Liver (tissue), 8 donors: ENCODE measurements at regions not wholly inside any gene's neighbourhood (a gene's known extent, or its start where the extent isn't known, plus 50 kb on each side); places are given as distances from the start of the nearest gene placed in this dataset.

Experiments used
- DNase-seq: peaks from one replicate; pipeline ENCODE4 v3.0.0-alpha.2; 2017; ENCODE audit warnings: low spot score
- H3K27ac ChIP-seq, 2 donors: one replicate each; pipeline ENCODE4 v1.7.0; 2013; ENCODE audit warnings: inconsistent platforms in 2 of 2, low read length in 2 of 2, control low read depth in 1 of 2, low read depth in 1 of 2, mild to moderate bottlenecking in 1 of 2
- H3K27me3 ChIP-seq, 4 donors: one replicate each; pipeline versions ENCODE4 v1.6.1 to v1.7.0; 2013; ENCODE audit warnings: low read length in 3 of 4, inconsistent platforms in 1 of 4, mild to moderate bottlenecking in 1 of 4, moderate library complexity in 1 of 4; ENCODE audit not compliant: control insufficient read depth in 4 of 4, insufficient read depth in 4 of 4
- H3K36me3 ChIP-seq, 4 donors: one replicate each; pipeline versions ENCODE4 v1.6.1 to v1.7.0; 2013; ENCODE audit warnings: low read length in 3 of 4, mild to moderate bottlenecking in 3 of 4, low read depth in 1 of 4, moderate library complexity in 1 of 4; ENCODE audit not compliant: control insufficient read depth in 4 of 4, insufficient read depth in 3 of 4
- H3K4me1 ChIP-seq, 4 donors: one replicate each; pipeline versions ENCODE4 v1.6.1 to v1.7.0; 2013; ENCODE audit warnings: low read length in 3 of 4, mild to moderate bottlenecking in 3 of 4, moderate library complexity in 1 of 4; ENCODE audit not compliant: control insufficient read depth in 4 of 4, insufficient read depth in 4 of 4
- H3K4me3 ChIP-seq, 3 donors: one replicate each; pipeline versions ENCODE4 v1.6.1 to v1.7.0; 2013; ENCODE audit warnings: low read length in 3 of 3, control low read depth in 1 of 3, low read depth in 1 of 3, mild to moderate bottlenecking in 1 of 3
- H3K9ac ChIP-seq, 2 donors: one replicate each; pipeline ENCODE4 v1.7.0; 2013; ENCODE audit warnings: low read length in 2 of 2, mild to moderate bottlenecking in 2 of 2, moderate library complexity in 2 of 2, control low read depth in 1 of 2, low read depth in 1 of 2
- H3K9me3 ChIP-seq, 4 donors: one replicate each; pipeline versions ENCODE4 v1.6.1 to v1.7.0; 2013; ENCODE audit warnings: low read length in 3 of 4; ENCODE audit not compliant: control insufficient read depth in 4 of 4
- ATF3 ChIP-seq: IDR thresholded peaks from 2 replicates; pipeline ENCODE4 v1.6.1; 2016; ENCODE audit warnings: antibody characterized with exemption
- CTCF ChIP-seq: fragments of 150-350 bp; IDR thresholded peaks from 2 replicates; pipeline ENCODE4 v1.5.1; 2017; ENCODE audit warnings: improper control_type of control experiment, low read depth, low read length; ENCODE audit not compliant: missing input control
- EGR1 ChIP-seq, 2 donors: IDR thresholded peaks; 2 replicates each; pipeline ENCODE4 v1.6.1; 2016 to 2018; ENCODE audit warnings: antibody characterized with exemption in 2 of 2, low read depth in 2 of 2
- FOXA2 ChIP-seq: IDR thresholded peaks from 2 replicates; pipeline ENCODE4 v1.6.1; 2016; ENCODE audit warnings: antibody characterized with exemption
- GABPA ChIP-seq, 2 donors: IDR thresholded peaks in 1 of 2; conservative IDR thresholded peaks in 1 of 2; 2 replicates each; pipeline ENCODE4 v1.6.1; 2016; ENCODE audit warnings: antibody characterized with exemption in 2 of 2, mild to moderate bottlenecking in 1 of 2, moderate library complexity in 1 of 2
- HNF4G ChIP-seq: IDR thresholded peaks from 2 replicates; pipeline ENCODE4 v1.6.1; 2016; ENCODE audit warnings: antibody characterized with exemption
- JUND ChIP-seq, 2 donors: IDR thresholded peaks; 2 replicates each; pipeline ENCODE4 v1.6.1; 2016; ENCODE audit warnings: antibody characterized with exemption in 2 of 2
- MAX ChIP-seq: IDR thresholded peaks from 2 replicates; pipeline ENCODE4 v1.6.1; 2016; ENCODE audit warnings: antibody characterized with exemption
- NR2F2 ChIP-seq: IDR thresholded peaks from 2 replicates; pipeline ENCODE4 v1.6.1; 2016; ENCODE audit warnings: antibody characterized with exemption
- RAD21 ChIP-seq, 2 donors: IDR thresholded peaks; 2 replicates each; pipeline ENCODE4 v1.6.1; 2016; ENCODE audit warnings: antibody characterized with exemption in 2 of 2, mild to moderate bottlenecking in 2 of 2
- REST ChIP-seq: IDR thresholded peaks from 2 replicates; pipeline ENCODE4 v1.6.1; 2016; ENCODE audit warnings: antibody characterized with exemption, mild to moderate bottlenecking
- RXRA ChIP-seq, 2 donors: IDR thresholded peaks; 2 replicates each; pipeline ENCODE4 v1.6.1; 2017 to 2018; ENCODE audit warnings: antibody characterized with exemption in 2 of 2, mild to moderate bottlenecking in 1 of 2
- SP1 ChIP-seq: IDR thresholded peaks from 2 replicates; pipeline ENCODE4 v1.6.1; 2018; ENCODE audit warnings: antibody characterized with exemption, mild to moderate bottlenecking
- TAF1 ChIP-seq: conservative IDR thresholded peaks from 2 replicates; pipeline ENCODE4 v1.6.1; 2016; ENCODE audit warnings: antibody characterized with exemption, mild to moderate bottlenecking
- YY1 ChIP-seq: IDR thresholded peaks from 2 replicates; pipeline ENCODE4 v1.6.1; 2016; ENCODE audit warnings: antibody characterized with exemption, mild to moderate bottlenecking
- ZBTB33 ChIP-seq: IDR thresholded peaks from 2 replicates; pipeline ENCODE4 v1.6.1; 2016; ENCODE audit warnings: antibody characterized with exemption
- WGBS: extraction: QIAGEN DNeasy Blood & Tissue Kit; methylation state at CpG from one replicate; pipeline ENCODE4 v1.1.7; 2013; 5-methylcytosine and 5-hydroxymethylcytosine counted together
- donor health status: healthy.
- donor health status: healthy.
- donor health status: healthy.
- donor health status: healthy.
- donor health status: healthy.

GRCh38 chr6:14275493-14275851 is 157.9 kb downstream of the CD83 start:
- Histone ChIP-seq H3K9ac (no peak overlapping the region), H3K4me1 (no peaks in the 10 kb centered on the region), H3K36me3 (no peaks in the 10 kb centered on the region), H3K27me3 (no peaks in the 10 kb centered on the region), H3K4me3 (no peak overlapping the region), H3K9me3 (peaks cover 0 to 5% (median 2%) of the 10 kb centered on the region in 4 donors), H3K27ac (no peak overlapping the region)
- no peak for DNase-seq
- WGBS, result 84% methylated on average over 9 of the region's 9 CpGs
- TF ChIP-seq EGR1 (IDR thresholded peaks at IDR 0.05; ENCODE audit: low read depth in 2 of 2), result no peak

- Histone ChIP-seq H3K9ac (no peak overlapping the region), H3K36me3 (no peaks in the 10 kb centered on the region), H3K9me3 (peaks cover 0 to 5% (median 2%) of the 10 kb centered on the region in 4 donors), H3K4me1 (no peaks in the 10 kb centered on the region), H3K27me3 (no peaks in the 10 kb centered on the region), H3K4me3 (no peak overlapping the region), H3K27ac (no peak overlapping the region)
- 76% methylated on average over 4 of the region's 4 CpGs for WGBS
- DNase-seq, result no peak
- TF ChIP-seq REST (no peak), RXRA (IDR thresholded peaks at IDR 0.05) (no peak), EGR1 (IDR thresholded peaks at IDR 0.05; ENCODE audit: low read depth in 2 of 2) (no peak), MAX (no peak), YY1 (no peak)
Observed at GRCh38 chr6:14276071-14276470, 158.5 kb downstream of the CD83 start.

GRCh38 chr6:14276667-14277404 is 159.3 kb downstream of the CD83 start:
- no peak overlapping the region for H3K4me3 ChIP-seq
- no peaks in the 10 kb centered on the region for H3K27me3 ChIP-seq
- no peak overlapping the region for H3K9ac ChIP-seq
- peaks cover 0 to 5% (median 2%) of the 10 kb centered on the region in 4 donors for H3K9me3 ChIP-seq
- no peak for DNase-seq
- no peaks in the 10 kb centered on the region for H3K36me3 ChIP-seq
- WGBS, result 64% methylated on average over 4 of the region's 4 CpGs
- H3K27ac ChIP-seq, result no peak overlapping the region
- H3K4me1 ChIP-seq, result no peaks in the 10 kb centered on the region
- TF ChIP-seq ATF3, result no peak
- no peak for TF ChIP-seq YY1
- no peak for TF ChIP-seq RAD21 (IDR thresholded peaks at IDR 0.05)
- TF ChIP-seq TAF1, result no peak
- TF ChIP-seq ZBTB33, result no peak
- no peak for TF ChIP-seq JUND (IDR thresholded peaks at IDR 0.05)
- TF ChIP-seq NR2F2, result no peak
- TF ChIP-seq REST, result no peak
- no peak for TF ChIP-seq SP1
- no peak for TF ChIP-seq GABPA (IDR thresholded peaks at IDR 0.05 in 1 of 2, conservative IDR thresholded peaks at IDR 0.05 in 1 of 2)
- TF ChIP-seq RXRA (IDR thresholded peaks at IDR 0.05), result no peak
- no peak for TF ChIP-seq FOXA2
- TF ChIP-seq EGR1 (IDR thresholded peaks at IDR 0.05; ENCODE audit: low read depth in 2 of 2), result no peak
- no peak for TF ChIP-seq CTCF
- no peak for TF ChIP-seq HNF4G
